Astrocyte (in vitro differentiated cells and primary cell): ENCODE measurements at regions not wholly inside any gene's neighbourhood (a gene's known extent, or its start where the extent isn't known, plus 50 kb on each side); places are given as distances from the start of the nearest gene placed in this dataset.
A peak's percentile ranks its signal among the peaks of the same experiment; 100 is the strongest.

Source experiments
- DNase-seq: peaks from one replicate; pipeline ENCODE4 v3.0.0-alpha.2; 2010; ENCODE audit warnings: low read depth
- FAIRE-seq: peaks from 2 replicates; lab custom pipeline; 2011; peaks lifted over from hg19 to GRCh38; lab: Jason Lieb, UNC
- H2AFZ ChIP-seq: 2 replicates; pipeline ENCODE4 v1.6.0; 2012; ENCODE audit warnings: low read depth, low read length, inconsistent platforms
- H3K27ac ChIP-seq: 2 replicates; pipeline ENCODE4 v1.5.1; 2011; ENCODE audit warnings: low read depth, low read length, inconsistent platforms
- H3K27me3 ChIP-seq: 2 replicates; pipeline ENCODE4 v1.6.0; 2011; ENCODE audit warnings: low read length, inconsistent platforms; ENCODE audit not compliant: insufficient read depth
- H3K36me3 ChIP-seq: 2 replicates; pipeline ENCODE4 v1.5.1; 2011; ENCODE audit warnings: low read length, inconsistent platforms; ENCODE audit not compliant: insufficient read depth
- H3K4me1 ChIP-seq: 2 replicates; pipeline ENCODE4 v1.5.1; 2011; ENCODE audit warnings: low read length, inconsistent platforms; ENCODE audit not compliant: insufficient read depth
- H3K4me2 ChIP-seq: 2 replicates; pipeline ENCODE4 v1.6.0; 2012; ENCODE audit warnings: low read length, inconsistent platforms
- H3K4me3 ChIP-seq: 2 replicates; pipeline ENCODE4 v1.5.1; 2011; ENCODE audit warnings: low read depth, mild to moderate bottlenecking, low read length, inconsistent platforms; ENCODE audit not compliant: insufficient read depth
- H3K79me2 ChIP-seq: 2 replicates; pipeline ENCODE4 v1.6.0; 2012; ENCODE audit warnings: mild to moderate bottlenecking, low read length, inconsistent platforms; ENCODE audit not compliant: insufficient read depth
- H3K9ac ChIP-seq: 2 replicates; pipeline ENCODE4 v1.6.0; 2012; ENCODE audit warnings: mild to moderate bottlenecking, low read length, inconsistent platforms
- H3K9me3 ChIP-seq: 2 replicates; pipeline ENCODE4 v1.5.1; 2012; ENCODE audit warnings: low read depth, mild to moderate bottlenecking, low read length, inconsistent platforms; ENCODE audit not compliant: insufficient read depth
- H4K20me1 ChIP-seq: 2 replicates; pipeline ENCODE4 v1.6.0; 2012; ENCODE audit warnings: low read length, inconsistent platforms; ENCODE audit not compliant: insufficient read depth
- H3K27ac Mint-ChIP-seq: one replicate; pipeline ENCODE4 v1.8.0; 2021; ENCODE audit warnings: mild to moderate bottlenecking, mixed read lengths; ENCODE audit not compliant: unreplicated experiment
- H3K27me3 Mint-ChIP-seq: one replicate; pipeline ENCODE4 v1.8.0; 2021; ENCODE audit warnings: low read depth, mixed read lengths; ENCODE audit not compliant: unreplicated experiment
- H3K36me3 Mint-ChIP-seq: one replicate; pipeline ENCODE4 v1.8.0; 2021; ENCODE audit warnings: low read depth, mixed read lengths; ENCODE audit not compliant: unreplicated experiment
- H3K4me1 Mint-ChIP-seq: one replicate; pipeline ENCODE4 v1.8.0; 2021; ENCODE audit warnings: low read depth, mixed read lengths; ENCODE audit not compliant: unreplicated experiment
- H3K4me3 Mint-ChIP-seq: one replicate; pipeline ENCODE4 v1.8.0; 2021; ENCODE audit warnings: mild to moderate bottlenecking, moderate library complexity, mixed read lengths; ENCODE audit not compliant: unreplicated experiment
- H3K9me3 Mint-ChIP-seq: one replicate; pipeline ENCODE4 v1.8.0; 2021; ENCODE audit warnings: mild to moderate bottlenecking, mixed read lengths; ENCODE audit not compliant: unreplicated experiment
- CTCF ChIP-seq: IDR thresholded peaks from 2 replicates; pipeline ENCODE4 v1.5.1; 2011; ENCODE audit warnings: low read depth, mild to moderate bottlenecking, inconsistent platforms, low read length, moderate library complexity; ENCODE audit not compliant: insufficient read depth
- EZH2 ChIP-seq: IDR thresholded peaks from 2 replicates; pipeline ENCODE4 v1.6.1; 2012; ENCODE audit warnings: mild to moderate bottlenecking, low read length, inconsistent platforms; ENCODE audit not compliant: insufficient read depth

GRCh38 chr9:14029806-14030374 lies 284.1 kb downstream of the NFIB start:
- H3K4me2 ChIP-seq = peak overlapping the region; percentile 51
- Mint-ChIP-seq H3K9me3 (peaks cover 5% of the 10 kb centered on the region), H3K4me1 (peaks cover 9% of the 10 kb centered on the region), H3K27ac (no peak overlapping the region), H3K27me3 (peaks cover 19% of the 10 kb centered on the region), H3K4me3 (no peak overlapping the region), H3K36me3 (no peaks in the 10 kb centered on the region)
- TF ChIP-seq EZH2 (no peak), CTCF (no peak)
- no peak overlapping the region for H3K9ac ChIP-seq
- no peaks in the 10 kb centered on the region for H3K36me3 ChIP-seq
- no peaks in the 10 kb centered on the region for H4K20me1 ChIP-seq
- H2AFZ ChIP-seq = peak overlapping the region; percentile 48
- H3K4me3 ChIP-seq = no peak overlapping the region
- no peak overlapping the region for H3K27ac ChIP-seq
- no peaks in the 10 kb centered on the region for H3K9me3 ChIP-seq
- no peaks in the 10 kb centered on the region for H3K79me2 ChIP-seq
- FAIRE-seq = no peak
- peaks cover 8% of the 10 kb centered on the region for H3K27me3 ChIP-seq
- DNase-seq = no peak
- H3K4me1 ChIP-seq = peaks cover 4% of the 10 kb centered on the region

GRCh38 chr9:14027116-14027800 lies 286.7 kb downstream of the NFIB start:
- Histone ChIP-seq H3K4me3 (no peak overlapping the region), H3K79me2 (no peaks in the 10 kb centered on the region), H3K9ac (no peak overlapping the region), H3K36me3 (no peaks in the 10 kb centered on the region), H3K27ac (no peak overlapping the region), H2AFZ (no peak overlapping the region), H3K9me3 (no peaks in the 10 kb centered on the region), H3K4me2 (no peak overlapping the region), H4K20me1 (no peaks in the 10 kb centered on the region), H3K4me1 (peaks cover 4% of the 10 kb centered on the region), H3K27me3 (peaks cover 6% of the 10 kb centered on the region)
- peaks cover 9% of the 10 kb centered on the region for H3K4me1 Mint-ChIP-seq
- FAIRE-seq (no peak), DNase-seq (no peak)
- no peak overlapping the region for H3K27ac Mint-ChIP-seq
- peaks cover 3% of the 10 kb centered on the region for H3K9me3 Mint-ChIP-seq
- TF ChIP-seq CTCF (no peak), EZH2 (no peak)
- H3K36me3 Mint-ChIP-seq = no peaks in the 10 kb centered on the region
- no peak overlapping the region for H3K4me3 Mint-ChIP-seq
- H3K27me3 Mint-ChIP-seq = peaks cover 14% of the 10 kb centered on the region

- H3K4me1 ChIP-seq = no peaks in the 10 kb centered on the region
Measured at GRCh38 chr9:14025741-14026140, 288.2 kb downstream of the NFIB start.

More at GRCh38 chr9:14025741-14026140, 288.2 kb downstream of the NFIB start:
- H3K4me1 Mint-ChIP-seq = peaks cover 6% of the 10 kb centered on the region
- Histone ChIP-seq H3K27me3 (peaks cover 6% of the 10 kb centered on the region), H3K4me2 (no peak overlapping the region), H3K36me3 (no peaks in the 10 kb centered on the region), H3K27ac (no peak overlapping the region), H3K9ac (no peak overlapping the region), H2AFZ (no peak overlapping the region), H3K9me3 (no peaks in the 10 kb centered on the region), H3K4me3 (no peak overlapping the region), H4K20me1 (no peaks in the 10 kb centered on the region), H3K79me2 (no peaks in the 10 kb centered on the region)
- H3K36me3 Mint-ChIP-seq = no peaks in the 10 kb centered on the region
- no peak for DNase-seq
- no peak for TF ChIP-seq CTCF
- no peak for TF ChIP-seq EZH2
- H3K9me3 Mint-ChIP-seq = peaks cover 3% of the 10 kb centered on the region
- no peak overlapping the region for H3K4me3 Mint-ChIP-seq
- no peak overlapping the region for H3K27ac Mint-ChIP-seq
- FAIRE-seq = no peak
- peaks cover 14% of the 10 kb centered on the region for H3K27me3 Mint-ChIP-seq
